ENCODE measurements at regions not wholly inside any gene's neighbourhood (a gene's known extent, or its start where the extent isn't known, plus 50 kb on each side); places are given as distances from the start of the nearest gene placed in this dataset.
A peak's percentile ranks its signal among the peaks of the same experiment; 100 is the strongest.
"Not testable (repeated sequence)": the region's sequence is repeated elsewhere in the genome, so short reads cannot be mapped to it uniquely, and the experiment has no call there.

GRCh38 chr5:32534041-32534440 is 51.3 kb upstream of the SUB1 start:
- ATAC-seq: no peak
- Histone ChIP-seq H3K9me3 (peaks cover 0 to 4% (median 0%) of the 10 kb centered on the region in 12 donors), H3K4me3 (no peak overlapping the region), H3K27me3 (no peaks in the 10 kb centered on the region), H3K27ac (no peak overlapping the region), H3K36me3 (no peaks in the 10 kb centered on the region), H3K4me1 (peaks cover 0 to 32% (median 0%) of the 10 kb centered on the region in 12 donors)
- DNase-seq: no peak
- no peak for TF ChIP-seq POLR2A (IDR thresholded peaks at IDR 0.05)
- TF ChIP-seq CTCF (IDR thresholded peaks at IDR 0.05): no peak
- 21 to 37% (median 32%) methylated on average over 1 of the region's 1 CpG for WGBS, 4 donors
- intact Hi-C loops (cut with DNase I): no loop called here

GRCh38 chr5:32531885-32532520 is 53.4 kb upstream of the SUB1 start:
- intact Hi-C loops (cut with DNase I): no loop called here
- TF ChIP-seq CTCF (IDR thresholded peaks at IDR 0.05) (no peak), POLR2A (IDR thresholded peaks at IDR 0.05) (no peak)
- Histone ChIP-seq H3K4me1 (peaks cover 0 to 17% (median 0%) of the 10 kb centered on the region in 12 donors), H3K27ac (peak overlapping the region in 1 of 12 donors; percentile 69), H3K4me3 (peak overlapping the region in 1 of 12 donors; percentile 47), H3K36me3 (no peaks in the 10 kb centered on the region), H3K27me3 (no peaks in the 10 kb centered on the region), H3K9me3 (peaks cover 0 to 4% (median 0%) of the 10 kb centered on the region in 12 donors)
- 36 to 45% (median 39%) methylated on average over 7 to 8 of the region's 8 CpGs for WGBS, 4 donors
- no peak for DNase-seq
- peak in 3 of 4 donors; percentile 38 to 39 (median 38) for ATAC-seq

GRCh38 chr5:32527321-32527720 is 58.0 kb upstream of the SUB1 start:
- WGBS, 4 donors: 94 to 96% (median 94%) methylated on average over 3 of the region's 3 CpGs
- intact Hi-C loops (cut with DNase I); H3K9me3 ChIP-seq; H3K36me3 ChIP-seq; H3K4me3 ChIP-seq; H3K27ac ChIP-seq; ATAC-seq; DNase-seq; H3K27me3 ChIP-seq: not testable (repeated sequence)
- peaks cover 0 to 22% (median 0%) of the 10 kb centered on the region in 12 donors for H3K4me1 ChIP-seq

GRCh38 chr5:32526810-32527209 is 58.5 kb upstream of the SUB1 start:
- Histone ChIP-seq H3K9me3 (no peaks in the 10 kb centered on the region), H3K4me1 (peaks cover 0 to 19% (median 0%) of the 10 kb centered on the region in 12 donors), H3K27ac (no peak overlapping the region), H3K36me3 (no peaks in the 10 kb centered on the region), H3K4me3 (no peak overlapping the region), H3K27me3 (no peaks in the 10 kb centered on the region)
- ATAC-seq: no peak
- no peak for DNase-seq
- no peak for TF ChIP-seq POLR2A (IDR thresholded peaks at IDR 0.05)
- TF ChIP-seq CTCF (IDR thresholded peaks at IDR 0.05): no peak
- intact Hi-C loops (cut with DNase I): no loop called here
- 51 to 58% (median 56%) methylated on average over 1 of the region's 1 CpG for WGBS, 4 donors

GRCh38 chr5:32523625-32524024 is 61.7 kb upstream of the SUB1 start:
- no peak overlapping the region for H3K27ac ChIP-seq
- ATAC-seq (no peak), DNase-seq (no peak)
- TF ChIP-seq POLR2A (IDR thresholded peaks at IDR 0.05) (no peak), CTCF (IDR thresholded peaks at IDR 0.05) (no peak)
- no peak overlapping the region for H3K4me3 ChIP-seq
- no peaks in the 10 kb centered on the region for H3K27me3 ChIP-seq
- peaks cover 0 to 19% (median 0%) of the 10 kb centered on the region in 12 donors for H3K4me1 ChIP-seq
- no peaks in the 10 kb centered on the region for H3K36me3 ChIP-seq
- 84 to 88% (median 87%) methylated on average over 7 of the region's 7 CpGs for WGBS, 4 donors
- intact Hi-C loops (cut with DNase I): no loop called here
- no peaks in the 10 kb centered on the region for H3K9me3 ChIP-seq

All from heart left ventricle (tissue), 16 donors.